Retinal pigment epithelial cell (primary cell): ENCODE measurements at regions not wholly inside any gene's neighbourhood (a gene's known extent, or its start where the extent isn't known, plus 50 kb on each side); places are given as distances from the start of the nearest gene placed in this dataset.

Experiments
- DNase-seq: peaks from one replicate; pipeline ENCODE4 v3.0.0-alpha.2; 2010; ENCODE audit warnings: low read depth
- H3K4me3 ChIP-seq: 2 replicates; pipeline ENCODE4 v1.5.1; 2011; ENCODE audit warnings: mild to moderate bottlenecking, low read length, control low read depth, moderate library complexity
- CTCF ChIP-seq: conservative IDR thresholded peaks from 2 replicates; pipeline ENCODE4 v1.5.1; 2011; ENCODE audit warnings: low read depth, low read length, control low read depth, inconsistent platforms

- H3K4me3 ChIP-seq: no peak overlapping the region
- no peak for TF ChIP-seq CTCF
- DNase-seq: no peak
Measured at GRCh38 chr5:101515721-101516120, 612.6 kb upstream of the ST8SIA4 start.

- no peak for DNase-seq
- TF ChIP-seq CTCF: no peak
Measured at GRCh38 chr5:101505891-101506570, 602.9 kb upstream of the ST8SIA4 start.

GRCh38 chr5:101482931-101483330 is 579.8 kb upstream of the ST8SIA4 start:
- no peak overlapping the region for H3K4me3 ChIP-seq

More at GRCh38 chr5:101505891-101506570, 602.9 kb upstream of the ST8SIA4 start:
- no peak overlapping the region for H3K4me3 ChIP-seq

GRCh38 chr5:101473483-101473882 is 570.4 kb upstream of the ST8SIA4 start:
- TF ChIP-seq CTCF: no peak
- H3K4me3 ChIP-seq: no peak overlapping the region
- DNase-seq: no peak

More at GRCh38 chr5:101482931-101483330, 579.8 kb upstream of the ST8SIA4 start:
- TF ChIP-seq CTCF: no peak
- no peak for DNase-seq

GRCh38 chr5:101461455-101461854 is 558.4 kb upstream of the ST8SIA4 start:
- DNase-seq: no peak
- H3K4me3 ChIP-seq: no peak overlapping the region
- no peak for TF ChIP-seq CTCF

GRCh38 chr5:101458587-101458986 is 555.5 kb upstream of the ST8SIA4 start:
- no peak overlapping the region for H3K4me3 ChIP-seq
- TF ChIP-seq CTCF: no peak
- no peak for DNase-seq

- TF ChIP-seq CTCF: no peak
- no peak for DNase-seq
- H3K4me3 ChIP-seq: no peak overlapping the region
Measured at GRCh38 chr5:101455851-101456250, 552.8 kb upstream of the ST8SIA4 start.
